Activated T-cell treated with anti-CD3 and anti-CD28 coated beads, Interleukin-2, amount 50 U/mL, for 4 hours (primary cell): ENCODE measurements at regions not wholly inside any gene's neighbourhood (a gene's known extent, or its start where the extent isn't known, plus 50 kb on each side); places are given as distances from the start of the nearest gene placed in this dataset.

Experiments
- ATAC-seq, 2 donors: fragments of 200-7000 bp; cut with Tn5 transposase; one replicate each; pipeline ENCODE4 v1.10.0; 2021
- DNase-seq: peaks from one replicate; pipeline ENCODE4 v3.0.0-alpha.2; 2020
- H3K27me3 Mint-ChIP-seq: one replicate; pipeline ENCODE4 v1.8.0; 2021; ENCODE audit warnings: low read depth, mixed read lengths
- H3K36me3 Mint-ChIP-seq: one replicate; pipeline ENCODE4 v1.8.0; 2022; ENCODE audit warnings: mixed read lengths; ENCODE audit not compliant: insufficient read depth
- H3K4me1 Mint-ChIP-seq: one replicate; pipeline ENCODE4 v1.8.0; 2021; ENCODE audit warnings: low read depth, mixed read lengths
- H3K4me3 Mint-ChIP-seq: one replicate; pipeline ENCODE4 v1.8.0; 2021; ENCODE audit warnings: mild to moderate bottlenecking, moderate library complexity, mixed read lengths
- H3K9me3 Mint-ChIP-seq: one replicate; pipeline ENCODE4 v1.8.0; 2021; ENCODE audit warnings: mixed read lengths

DNA sequence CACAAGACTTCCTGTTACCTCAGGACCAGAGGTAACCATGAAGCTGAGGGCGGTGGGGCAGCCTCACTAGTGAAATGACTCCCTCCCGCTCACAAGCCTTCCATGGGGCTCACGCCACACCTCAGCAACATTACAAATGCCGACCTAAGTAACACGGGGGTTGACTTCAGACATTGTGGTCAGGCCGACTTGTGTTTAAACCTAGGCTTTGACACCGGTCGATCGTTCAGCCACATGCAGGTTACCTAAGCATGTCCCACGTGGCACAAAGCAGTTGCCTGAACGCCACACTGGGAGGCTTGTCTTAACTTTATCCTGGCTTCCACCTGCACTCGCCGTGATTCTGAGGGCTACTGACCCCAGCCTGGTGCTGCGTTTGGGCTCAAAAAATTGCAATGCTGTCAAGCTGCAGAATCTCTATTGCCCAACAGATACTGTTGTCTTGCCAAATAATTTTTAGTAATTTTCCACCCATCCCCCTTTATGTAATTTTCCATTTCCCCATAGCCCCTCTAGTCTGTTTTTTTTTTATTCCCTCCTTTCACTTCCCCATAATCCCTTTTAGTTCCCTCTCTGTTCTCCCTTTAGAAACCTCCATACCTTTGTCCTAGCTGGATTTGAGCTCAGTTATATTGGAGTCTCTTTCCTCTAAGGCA lies 158.6 kb upstream of the RGMA start:
- ATAC-seq (no peak), DNase-seq (no peak)
- Mint-ChIP-seq H3K27me3 (peaks cover 16% of the 10 kb centered on the region), H3K4me1 (peaks cover 4% of the 10 kb centered on the region), H3K4me3 (no peak overlapping the region), H3K36me3 (no peaks in the 10 kb centered on the region), H3K9me3 (no peaks in the 10 kb centered on the region)

DNA sequence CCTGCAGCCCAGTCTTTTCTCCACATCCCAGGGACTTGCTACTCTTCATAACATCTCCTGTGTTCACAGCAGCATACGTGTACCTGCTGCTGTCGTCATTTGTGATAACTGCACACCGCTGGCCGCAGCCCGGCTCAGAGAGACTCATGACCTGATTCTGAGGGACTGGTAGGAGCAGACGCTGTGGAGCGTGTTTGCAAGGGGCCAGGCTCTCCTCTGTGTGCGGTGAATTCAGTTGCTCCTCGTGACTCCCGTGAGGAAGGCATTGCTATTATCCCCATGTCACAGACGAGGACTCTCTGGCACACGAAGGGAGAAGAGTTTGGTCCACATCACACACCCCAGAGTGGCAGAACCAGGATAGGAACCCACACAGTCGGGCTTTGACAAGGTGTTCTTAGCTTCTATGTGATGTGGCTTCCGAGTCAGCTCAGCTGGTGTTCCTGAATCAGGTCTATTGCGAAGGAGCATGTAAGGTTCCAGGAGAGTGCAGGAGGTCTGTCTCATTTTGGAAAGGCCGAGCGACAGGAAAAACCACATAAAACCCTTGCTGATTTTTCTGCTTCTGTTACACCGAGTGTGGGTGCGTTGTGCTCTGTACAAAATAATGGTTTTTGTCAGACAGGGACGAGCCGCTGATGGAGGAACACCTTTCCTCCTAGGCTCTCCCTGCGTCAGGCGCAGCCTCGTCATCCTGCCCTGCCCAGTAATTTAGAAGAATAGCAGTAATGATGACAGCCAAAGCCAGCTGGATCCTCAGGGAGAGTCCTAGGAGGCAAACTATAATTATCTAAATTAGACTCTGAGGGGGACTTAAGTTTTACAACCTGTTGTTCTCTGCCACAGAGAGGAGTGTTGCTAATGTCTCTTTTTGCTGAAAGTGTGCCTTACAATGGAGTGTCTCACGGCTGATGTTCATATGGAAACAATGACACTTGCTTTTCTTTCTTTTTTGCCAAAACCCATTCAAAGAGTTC lies 157.5 kb upstream of the RGMA start:
- DNase-seq: no peak
- peaks cover 16% of the 10 kb centered on the region for H3K27me3 Mint-ChIP-seq
- H3K9me3 Mint-ChIP-seq: no peaks in the 10 kb centered on the region
- H3K36me3 Mint-ChIP-seq: no peaks in the 10 kb centered on the region
- H3K4me3 Mint-ChIP-seq: no peak overlapping the region
- peaks cover 4% of the 10 kb centered on the region for H3K4me1 Mint-ChIP-seq
- ATAC-seq: no peak

DNA sequence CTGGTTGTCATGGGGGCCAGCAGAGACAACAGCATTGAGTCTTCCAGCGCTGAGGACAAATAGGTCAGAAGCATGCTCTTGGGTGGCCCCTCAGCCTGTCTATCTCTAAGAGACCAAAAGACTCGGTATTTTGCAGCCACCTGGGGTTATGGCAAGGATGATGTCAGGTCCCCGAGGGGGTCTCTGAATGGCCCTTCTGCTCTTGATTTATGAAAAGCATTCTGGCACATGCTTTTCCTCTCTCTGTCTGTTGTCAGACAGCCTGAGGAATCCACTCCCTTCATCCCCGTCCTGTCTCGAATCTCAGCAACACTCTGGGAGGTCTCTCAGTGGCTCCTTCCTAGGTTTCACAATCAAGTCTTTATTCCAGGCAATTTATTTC lies 156.6 kb upstream of the RGMA start:
- Mint-ChIP-seq H3K4me3 (no peak overlapping the region), H3K27me3 (peaks cover 16% of the 10 kb centered on the region), H3K36me3 (no peaks in the 10 kb centered on the region), H3K4me1 (peaks cover 4% of the 10 kb centered on the region), H3K9me3 (no peaks in the 10 kb centered on the region)
- ATAC-seq (no peak), DNase-seq (no peak)

DNA sequence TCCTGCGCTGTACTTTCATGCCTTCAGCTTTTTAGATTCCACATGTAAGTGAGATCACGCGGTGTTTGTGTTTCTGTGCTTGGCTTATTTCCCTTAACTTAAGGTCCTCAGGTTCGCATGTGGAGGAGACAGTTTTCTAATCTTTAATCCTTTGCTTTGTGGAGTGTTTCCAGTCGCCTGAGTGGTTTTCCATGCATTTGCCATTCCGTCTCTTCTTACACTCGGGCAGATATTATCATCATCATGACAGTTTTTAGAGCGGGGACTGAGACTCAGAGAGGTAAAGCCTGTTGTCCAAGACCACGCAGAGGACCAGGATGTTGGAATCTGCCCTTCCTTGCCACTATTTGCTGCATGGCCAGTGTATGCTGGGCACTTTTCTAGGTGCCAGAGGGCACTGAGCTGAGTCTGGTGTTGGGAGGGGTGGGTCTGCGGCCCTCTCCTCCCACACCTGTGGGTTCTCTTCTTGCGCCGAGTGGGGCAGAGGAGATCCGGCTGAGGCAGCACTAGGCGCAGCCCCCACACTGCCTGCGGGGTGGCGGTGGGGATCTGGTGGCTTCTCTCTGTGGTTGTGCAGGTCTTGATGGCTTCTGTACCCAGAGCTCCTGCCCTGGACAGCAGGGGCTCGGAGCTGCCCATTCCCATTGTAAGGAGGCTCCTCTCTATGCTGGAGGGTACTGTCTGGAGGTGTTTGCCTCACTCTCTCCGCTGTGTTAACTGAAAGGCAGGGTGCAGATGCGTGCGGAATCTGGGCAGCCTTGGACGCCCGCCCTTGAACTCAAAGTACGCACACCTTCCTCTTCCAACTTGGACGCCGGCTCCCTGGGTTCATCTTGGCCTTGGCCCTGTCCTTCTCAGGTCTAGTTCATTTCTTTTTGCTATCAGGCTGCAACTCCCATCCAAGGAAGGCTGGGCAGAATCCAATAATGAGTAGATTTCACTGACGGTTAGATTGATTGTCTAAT lies 156.0 kb upstream of the RGMA start:
- H3K27me3 Mint-ChIP-seq: peaks cover 19% of the 10 kb centered on the region
- no peak overlapping the region for H3K4me3 Mint-ChIP-seq
- H3K9me3 Mint-ChIP-seq: no peaks in the 10 kb centered on the region
- H3K36me3 Mint-ChIP-seq: no peaks in the 10 kb centered on the region
- no peak for ATAC-seq
- H3K4me1 Mint-ChIP-seq: peaks cover 4% of the 10 kb centered on the region
- DNase-seq: no peak

DNA sequence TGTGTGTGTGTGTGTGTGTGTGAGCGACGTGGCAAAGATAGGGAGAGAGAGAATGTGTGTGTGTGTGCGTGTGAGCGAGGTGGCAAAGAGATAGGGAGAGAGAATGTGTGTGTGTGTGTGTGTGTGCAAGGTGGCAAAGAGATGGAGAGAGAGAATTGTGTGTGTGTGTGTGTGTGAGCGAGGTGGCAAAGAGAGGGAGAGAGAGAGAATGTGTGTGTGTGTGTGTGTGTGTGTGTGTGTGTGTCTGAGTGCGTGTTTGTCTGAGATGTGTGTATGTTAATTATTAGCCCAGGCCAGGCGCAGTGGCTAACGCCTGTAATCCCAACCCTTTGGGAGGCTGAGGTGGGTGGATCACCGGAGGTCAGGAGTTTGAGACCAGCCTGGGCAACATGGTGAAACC lies 154.6 kb upstream of the RGMA start:
- no peaks in the 10 kb centered on the region for H3K36me3 Mint-ChIP-seq
- ATAC-seq (no peak), DNase-seq (no peak)
- peaks cover 4% of the 10 kb centered on the region for H3K4me1 Mint-ChIP-seq
- peaks cover 26% of the 10 kb centered on the region for H3K27me3 Mint-ChIP-seq
- H3K9me3 Mint-ChIP-seq: no peaks in the 10 kb centered on the region
- no peak overlapping the region for H3K4me3 Mint-ChIP-seq

DNA sequence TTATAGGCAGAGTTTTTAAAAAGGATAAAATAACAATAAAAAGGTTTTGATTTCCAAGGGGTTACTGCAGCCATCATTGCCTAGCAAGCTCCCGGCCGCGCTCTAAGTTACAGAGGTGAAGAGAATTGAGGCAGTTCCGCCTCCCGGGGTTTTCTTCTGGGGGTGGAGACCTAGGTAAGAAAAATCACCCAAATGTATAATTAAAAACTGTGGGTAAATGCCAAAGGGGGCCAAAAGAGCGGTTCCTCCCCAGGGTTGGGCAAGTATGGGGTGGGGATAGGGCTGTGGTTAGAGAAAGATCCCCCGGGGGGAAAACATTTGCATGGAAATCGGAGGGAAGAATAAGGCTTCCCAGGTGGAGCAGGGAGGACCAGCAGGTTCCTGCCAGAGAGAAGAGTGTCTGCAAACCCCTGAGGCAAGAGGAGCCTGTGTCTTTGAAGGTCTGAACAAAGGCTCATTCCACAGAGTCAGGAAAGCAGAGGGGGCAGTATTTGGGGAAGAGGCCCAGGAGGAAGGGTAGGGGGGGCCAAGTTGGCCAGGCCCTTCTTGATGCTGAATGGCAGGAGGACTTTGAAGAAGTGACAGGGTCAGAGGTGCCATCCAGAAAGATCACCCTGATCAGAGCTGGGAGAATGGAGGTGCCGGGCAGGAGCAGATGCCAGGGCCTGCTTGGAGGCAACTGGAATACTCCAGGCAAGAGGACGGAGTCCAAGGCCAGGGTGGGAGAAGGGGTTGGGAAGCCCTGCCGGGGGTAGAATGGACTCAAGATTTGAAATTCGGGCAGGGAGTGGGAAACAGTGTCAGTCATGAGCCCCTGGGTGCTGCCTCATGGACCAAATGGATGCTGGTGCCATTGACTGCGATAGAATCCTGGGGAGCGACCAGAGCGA lies 152.9 kb upstream of the RGMA start:
- H3K36me3 Mint-ChIP-seq: no peaks in the 10 kb centered on the region
- peaks cover 3% of the 10 kb centered on the region for H3K4me1 Mint-ChIP-seq
- H3K27me3 Mint-ChIP-seq: peaks cover 23% of the 10 kb centered on the region
- DNase-seq (no peak), ATAC-seq (no peak)
- H3K4me3 Mint-ChIP-seq: no peak overlapping the region
- H3K9me3 Mint-ChIP-seq: peaks cover 3% of the 10 kb centered on the region

DNA sequence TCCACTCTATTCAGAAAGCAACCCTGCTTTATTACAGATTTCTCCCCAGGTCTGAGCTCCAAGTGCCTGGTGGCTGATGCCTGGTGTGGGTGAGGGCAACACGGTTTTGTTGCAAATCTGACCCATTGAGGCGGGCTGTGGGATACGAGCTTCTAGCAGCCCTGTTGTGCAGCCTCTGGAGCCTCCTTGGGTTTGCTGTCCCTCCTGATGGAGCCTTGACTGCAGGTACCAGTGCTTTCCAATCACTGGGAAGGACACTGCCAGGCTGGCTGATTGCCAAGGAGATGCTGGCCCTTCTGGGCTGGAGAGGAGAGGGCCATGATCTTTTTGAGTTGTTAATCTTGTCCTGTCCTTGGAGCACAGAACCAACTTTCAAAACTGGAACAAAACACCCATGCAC lies 151.0 kb upstream of the RGMA start:
- Mint-ChIP-seq H3K4me1 (peaks cover 11% of the 10 kb centered on the region), H3K4me3 (no peak overlapping the region), H3K36me3 (no peaks in the 10 kb centered on the region), H3K9me3 (peaks cover 3% of the 10 kb centered on the region), H3K27me3 (peaks cover 29% of the 10 kb centered on the region)
- ATAC-seq: no peak
- no peak for DNase-seq

DNA sequence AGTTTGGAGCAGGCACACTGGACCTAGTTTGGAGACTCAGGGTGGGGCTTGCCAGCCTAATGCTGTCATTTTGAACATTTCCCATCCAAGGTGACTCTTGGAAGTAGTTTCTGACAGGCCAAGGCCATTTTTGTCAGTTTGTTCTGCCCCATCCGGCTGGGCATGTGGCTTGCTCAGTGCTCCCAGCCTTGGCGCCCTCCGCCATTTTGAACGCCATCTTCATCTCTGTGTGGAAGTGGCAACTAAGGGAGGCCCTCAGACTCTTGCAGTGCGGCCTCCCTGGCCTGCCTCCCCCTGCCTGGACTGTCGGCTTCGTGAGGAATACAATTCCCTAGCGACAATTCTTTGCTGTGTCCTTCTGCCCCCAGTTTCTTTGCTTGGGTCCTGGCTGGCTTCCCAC lies 150.6 kb upstream of the RGMA start:
- H3K4me3 Mint-ChIP-seq: no peak overlapping the region
- H3K36me3 Mint-ChIP-seq: no peaks in the 10 kb centered on the region
- H3K27me3 Mint-ChIP-seq: peaks cover 27% of the 10 kb centered on the region
- DNase-seq (no peak), ATAC-seq (no peak)
- peaks cover 11% of the 10 kb centered on the region for H3K4me1 Mint-ChIP-seq
- H3K9me3 Mint-ChIP-seq: peaks cover 3% of the 10 kb centered on the region

DNA sequence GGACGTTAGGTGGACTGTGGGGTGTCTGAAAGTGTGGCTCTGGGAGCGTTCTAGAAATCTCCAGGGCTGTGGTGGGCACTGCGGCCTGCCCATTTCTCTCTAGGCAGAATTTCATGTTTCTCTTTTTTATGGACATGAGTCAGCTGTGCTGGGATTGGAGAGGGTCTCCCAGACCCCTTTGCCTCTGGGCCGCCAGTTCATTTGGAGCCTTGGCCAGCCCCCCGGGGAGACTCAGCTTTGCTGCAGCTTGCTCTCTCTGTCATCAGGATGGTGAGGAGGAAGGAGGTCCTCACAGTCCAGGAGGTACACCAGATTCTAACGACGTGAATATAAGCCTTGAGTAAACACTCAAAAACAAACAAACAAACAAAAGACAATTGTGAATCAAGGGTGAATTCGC lies 149.6 kb upstream of the RGMA start:
- H3K4me1 Mint-ChIP-seq: peaks cover 11% of the 10 kb centered on the region
- H3K4me3 Mint-ChIP-seq: no peak overlapping the region
- H3K36me3 Mint-ChIP-seq: no peaks in the 10 kb centered on the region
- peaks cover 3% of the 10 kb centered on the region for H3K9me3 Mint-ChIP-seq
- H3K27me3 Mint-ChIP-seq: peaks cover 28% of the 10 kb centered on the region
- ATAC-seq (no peak), DNase-seq (no peak)

DNA sequence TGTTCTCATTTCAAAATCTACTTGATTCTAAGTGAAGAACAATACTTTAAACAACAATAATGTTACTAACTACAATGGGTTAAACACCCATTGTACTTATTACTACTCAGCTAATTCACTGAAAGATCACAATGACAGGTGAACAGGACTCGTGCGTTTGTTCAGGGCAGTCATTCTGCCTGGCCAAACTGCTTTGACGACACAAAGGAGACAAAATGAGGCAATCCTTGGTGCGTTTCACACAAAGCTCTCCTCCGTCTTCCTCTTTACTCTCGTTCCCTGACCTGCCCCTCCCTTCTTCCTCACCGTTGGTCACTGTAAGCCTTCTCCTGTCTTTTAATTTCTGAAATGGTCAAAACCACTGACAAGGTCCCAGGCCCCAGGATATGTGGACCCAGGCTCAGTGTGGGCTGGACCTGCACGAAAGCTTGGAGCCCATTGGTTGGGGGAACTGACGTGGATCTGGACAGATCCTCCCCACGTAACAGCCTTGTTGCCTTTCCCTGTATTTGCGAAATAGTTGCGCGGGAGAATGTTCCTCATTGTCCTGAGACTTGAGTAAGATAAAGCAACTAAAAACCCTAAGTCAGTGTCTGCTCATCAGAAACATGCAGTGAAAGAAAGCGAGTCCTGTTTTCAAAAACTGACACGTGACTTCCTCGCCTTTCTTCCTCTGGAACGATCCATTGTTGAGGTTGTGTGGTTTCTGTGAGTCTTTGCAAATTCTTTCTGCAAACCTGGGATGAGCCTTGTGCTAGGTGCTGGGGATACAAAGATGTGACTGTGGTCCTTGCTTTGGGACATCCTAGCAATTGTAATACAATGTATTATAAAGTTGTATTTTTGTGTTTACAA lies 147.1 kb upstream of the RGMA start:
- peaks cover 37% of the 10 kb centered on the region for H3K27me3 Mint-ChIP-seq
- H3K36me3 Mint-ChIP-seq: no peaks in the 10 kb centered on the region
- H3K9me3 Mint-ChIP-seq: peaks cover 3% of the 10 kb centered on the region
- H3K4me1 Mint-ChIP-seq: peaks cover 13% of the 10 kb centered on the region
- no peak for DNase-seq
- peak overlapping the region; percentile 63 for H3K4me3 Mint-ChIP-seq
- ATAC-seq: no peak

DNA sequence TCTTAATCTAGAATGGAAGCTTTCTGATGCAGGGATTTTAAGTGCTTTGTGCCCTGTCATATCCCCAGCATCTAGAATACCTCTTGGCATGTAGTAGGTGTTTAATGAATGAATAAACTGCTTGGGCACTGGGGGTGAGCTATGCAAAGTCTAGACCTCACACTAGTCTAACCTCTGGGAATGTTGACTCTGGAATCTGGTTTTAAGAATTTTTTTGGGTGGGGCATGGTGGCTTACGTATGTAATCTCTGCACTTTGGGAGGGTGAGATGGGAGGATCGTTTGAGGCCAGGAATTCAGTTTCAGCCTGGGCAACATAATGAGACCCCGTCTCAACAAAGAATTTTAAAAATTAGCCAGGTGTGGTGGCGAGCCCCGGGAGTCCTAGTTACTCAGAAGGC lies 146.3 kb upstream of the RGMA start:
- H3K36me3 Mint-ChIP-seq: no peaks in the 10 kb centered on the region

DNA sequence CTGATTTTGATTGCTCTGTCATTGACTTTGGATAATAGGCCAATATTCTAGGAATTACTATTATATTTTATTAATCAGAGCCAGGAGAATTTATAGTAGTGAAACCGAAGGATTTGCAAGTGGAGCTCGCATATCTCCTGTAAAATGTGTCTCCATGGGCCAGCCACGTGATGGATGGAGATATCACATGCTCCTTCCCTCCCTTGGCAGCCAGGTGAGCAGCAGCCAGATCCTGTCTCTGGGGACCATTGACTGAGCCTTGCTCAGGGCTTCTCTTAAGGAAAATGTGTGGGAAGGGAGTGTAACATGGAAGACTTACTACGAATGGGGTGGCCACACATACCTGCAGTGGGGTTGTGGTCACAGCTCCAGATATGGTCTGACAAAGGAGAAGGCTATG lies 144.7 kb upstream of the RGMA start:
- Mint-ChIP-seq H3K9me3 (peaks cover 3% of the 10 kb centered on the region), H3K36me3 (peaks cover 2% of the 10 kb centered on the region), H3K4me1 (peaks cover 13% of the 10 kb centered on the region), H3K27me3 (peaks cover 43% of the 10 kb centered on the region), H3K4me3 (no peak overlapping the region)
- ATAC-seq: no peak
- DNase-seq: no peak

More for the DNA sequence above, 146.3 kb upstream of the RGMA start:
- DNase-seq: no peak
- peak overlapping the region; percentile 6 for H3K4me3 Mint-ChIP-seq
- H3K4me1 Mint-ChIP-seq: peaks cover 13% of the 10 kb centered on the region
- H3K9me3 Mint-ChIP-seq: peaks cover 3% of the 10 kb centered on the region
- H3K27me3 Mint-ChIP-seq: peaks cover 43% of the 10 kb centered on the region
- no peak for ATAC-seq

DNA sequence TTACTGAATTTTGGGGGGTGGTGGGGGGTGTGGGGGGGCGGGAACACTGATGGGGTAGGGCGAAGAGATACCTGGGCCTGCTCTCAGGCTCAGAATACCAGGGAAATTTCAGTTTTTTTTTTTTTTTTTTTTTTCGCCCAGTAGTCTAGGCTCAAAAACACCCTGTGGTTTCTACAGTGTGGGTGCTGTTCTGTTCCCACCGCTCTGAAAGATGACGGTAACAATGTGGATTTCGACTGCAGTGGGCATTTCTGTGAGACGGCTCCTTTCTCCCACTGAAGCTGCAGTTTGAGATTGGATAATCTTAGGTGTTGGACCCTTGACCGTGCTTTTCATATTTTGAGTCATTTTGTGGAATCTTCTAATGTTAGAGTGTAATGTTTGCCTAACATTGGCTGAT lies 143.8 kb upstream of the RGMA start:
- ATAC-seq (no peak), DNase-seq (no peak)
- Mint-ChIP-seq H3K9me3 (peaks cover 1% of the 10 kb centered on the region), H3K36me3 (peaks cover 2% of the 10 kb centered on the region), H3K27me3 (peaks cover 39% of the 10 kb centered on the region), H3K4me1 (peaks cover 13% of the 10 kb centered on the region), H3K4me3 (no peak overlapping the region)
